ENCODE measurements at regions not wholly inside any gene's neighbourhood (a gene's known extent, or its start where the extent isn't known, plus 50 kb on each side); places are given as distances from the start of the nearest gene placed in this dataset.
"Not testable (repeated sequence)": the region's sequence is repeated elsewhere in the genome, so short reads cannot be mapped to it uniquely, and the experiment has no call there.

DNA sequence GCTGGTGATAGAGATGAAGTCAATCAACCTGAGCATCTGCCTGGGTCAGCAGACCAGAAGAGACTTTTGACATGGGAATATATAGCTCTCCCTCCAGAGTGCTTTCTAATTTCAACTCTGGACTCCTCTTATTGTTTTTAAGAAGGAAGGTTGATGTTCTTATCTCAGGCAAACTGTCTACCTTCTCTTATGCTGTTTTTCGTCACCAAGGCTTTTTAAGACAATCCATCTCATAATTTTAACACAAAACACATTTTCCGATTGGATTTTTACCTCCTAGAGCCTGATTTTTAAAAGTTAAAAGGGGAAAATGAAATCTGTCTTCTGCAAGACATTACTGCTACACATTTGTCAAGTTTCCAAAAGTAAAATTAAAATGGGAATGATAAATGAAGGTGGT lies 368.7 kb upstream of the MIS18BP1 start:
- intact Hi-C loops (cut with micrococcal nuclease): no loop called here

DNA sequence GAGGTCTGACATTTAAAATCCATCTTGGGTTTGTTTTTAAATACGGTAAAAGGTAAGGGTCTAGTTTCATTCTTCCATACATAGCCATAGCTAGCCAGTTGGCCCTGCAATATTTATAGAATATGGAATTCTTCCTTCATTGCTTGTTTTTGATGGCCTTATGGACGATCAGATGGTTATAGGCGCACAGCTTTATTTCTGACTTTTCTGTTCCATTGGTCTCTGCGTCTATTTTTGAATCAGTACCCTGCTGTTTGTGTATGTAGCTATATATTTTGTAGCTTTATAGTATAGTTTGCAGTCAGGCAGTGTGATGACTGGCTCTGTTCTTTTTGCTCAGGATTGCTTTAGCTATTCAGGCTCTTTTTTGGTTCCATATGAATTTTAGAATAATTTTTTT lies 366.8 kb upstream of the MIS18BP1 start:
- intact Hi-C loops (cut with micrococcal nuclease): no loop called here

DNA sequence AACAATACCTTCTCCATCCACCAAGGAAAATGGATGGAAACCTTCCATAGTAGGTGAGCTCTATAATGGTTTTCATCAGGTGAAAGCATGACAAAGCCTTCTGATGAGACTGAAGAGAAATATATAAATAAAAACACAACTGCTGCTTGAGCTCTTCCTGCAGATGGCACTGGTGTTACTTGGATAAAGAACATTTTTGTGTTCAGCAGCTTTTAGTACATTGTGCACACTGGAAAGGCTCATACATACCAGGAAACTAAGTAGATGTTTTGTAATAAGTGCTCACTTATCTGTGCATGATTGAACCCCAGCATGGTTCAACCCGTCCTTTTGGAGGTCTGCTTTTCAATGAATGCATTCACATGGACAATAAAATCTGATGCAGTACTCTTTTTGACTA lies 357.3 kb upstream of the MIS18BP1 start:
- intact Hi-C loops (cut with micrococcal nuclease): no loop called here

DNA sequence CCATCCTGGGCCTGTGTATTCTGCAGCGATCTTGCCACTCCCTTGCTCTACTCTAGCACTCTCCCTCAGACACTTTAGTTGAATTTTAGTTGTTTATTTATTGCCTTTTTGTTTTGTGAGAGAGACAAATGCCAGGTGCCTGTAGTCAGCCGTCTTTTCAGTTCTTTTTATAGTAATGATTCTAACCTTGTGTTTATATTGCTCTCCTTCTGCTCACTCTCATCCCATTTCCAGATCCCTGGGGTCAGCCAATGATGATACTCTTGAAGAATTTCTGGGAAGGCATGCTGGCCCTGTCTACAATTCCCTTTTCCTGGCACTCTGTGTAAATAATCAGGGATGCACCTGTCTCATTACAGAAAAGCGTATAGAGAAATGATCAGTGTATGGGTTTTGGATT lies 334.1 kb upstream of the MIS18BP1 start:
- intact Hi-C loops (cut with micrococcal nuclease): no loop called here

DNA sequence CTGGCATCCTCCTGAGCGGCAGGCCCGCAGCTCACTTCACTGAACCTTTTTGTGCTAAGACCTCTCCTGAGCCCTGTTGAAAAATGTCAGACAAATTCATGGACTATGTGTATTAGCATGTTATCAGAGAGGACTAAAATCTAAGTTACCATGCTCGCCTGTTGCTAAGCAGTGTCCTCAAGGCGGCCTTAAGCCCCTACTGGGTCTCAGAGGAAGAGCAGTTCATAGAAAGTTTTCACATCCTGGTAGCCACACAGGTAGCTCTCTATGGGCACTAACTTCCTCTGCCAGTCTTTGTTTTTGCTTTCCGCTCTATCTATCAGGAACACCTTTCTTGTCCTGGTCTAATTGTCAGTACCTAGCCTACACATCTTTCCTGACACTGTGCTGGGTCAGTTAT lies 306.6 kb upstream of the MIS18BP1 start:
- intact Hi-C loops (cut with micrococcal nuclease): no loop called here

DNA sequence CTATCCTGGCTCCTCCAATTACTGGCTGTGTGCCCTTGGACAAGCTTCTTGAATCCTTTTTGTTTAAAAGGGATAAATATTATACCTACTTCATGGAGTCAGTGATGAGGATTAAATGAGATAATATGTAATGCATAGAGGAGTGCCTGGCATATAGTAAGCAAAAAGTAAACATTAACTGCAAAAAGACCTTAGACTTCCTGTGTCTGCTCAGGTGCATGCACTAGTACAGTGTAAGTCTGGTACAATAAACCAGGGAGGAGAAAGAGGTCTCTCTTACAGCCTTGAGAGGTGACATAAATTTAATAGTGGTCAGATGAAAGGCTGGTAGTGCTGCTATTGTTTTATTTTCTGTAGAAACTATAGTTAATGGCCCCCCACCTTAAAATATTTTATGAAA lies 305.2 kb upstream of the MIS18BP1 start:
- intact Hi-C loops (cut with micrococcal nuclease): no loop called here

DNA sequence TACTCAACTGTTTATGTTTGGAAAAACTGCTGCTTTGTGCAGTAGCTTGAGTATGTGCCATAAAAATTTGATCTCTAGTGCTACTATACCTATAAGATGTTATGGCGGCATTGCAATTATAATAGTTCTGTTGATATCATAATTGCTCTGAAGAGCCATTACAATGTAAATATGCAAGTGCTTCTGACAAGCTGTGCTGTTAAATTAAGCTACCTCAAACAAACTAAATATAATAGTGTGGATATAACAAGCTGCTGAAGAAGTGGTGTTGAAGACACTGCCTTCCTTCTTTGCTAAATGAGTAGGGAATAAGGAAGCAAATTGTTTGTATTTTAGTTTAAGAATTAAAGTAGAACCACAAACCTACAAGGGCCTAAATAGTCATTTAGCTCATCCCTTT lies 301.0 kb upstream of the MIS18BP1 start:
- intact Hi-C loops (cut with micrococcal nuclease): no loop called here

DNA sequence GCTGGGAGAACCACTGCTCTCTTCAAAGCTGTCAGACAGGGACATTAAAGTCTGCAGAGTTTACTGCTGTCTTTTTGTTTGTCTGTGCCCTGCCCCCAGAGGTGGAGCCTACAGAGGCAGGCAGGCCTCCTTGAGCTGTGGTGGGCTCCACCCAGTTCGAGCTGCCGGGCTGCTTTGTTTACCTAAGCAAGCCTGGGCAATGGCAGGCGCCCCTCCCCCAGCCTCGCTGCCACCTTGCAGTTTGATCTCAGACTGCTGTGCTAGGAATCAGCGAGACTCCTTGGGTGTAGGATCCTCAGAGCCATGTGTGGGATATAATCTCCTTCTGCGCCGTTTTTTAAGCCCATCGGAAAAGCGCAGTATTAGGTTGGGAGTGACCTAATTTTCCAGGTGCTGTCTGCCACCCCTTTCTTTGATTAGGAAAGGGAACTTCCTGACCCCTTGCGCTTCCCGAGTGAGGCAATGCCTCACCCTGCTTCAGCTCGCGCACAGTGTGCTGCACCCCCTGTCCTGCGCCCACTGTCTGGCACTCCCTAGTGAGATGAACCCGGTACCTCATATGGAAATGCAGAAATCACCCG lies 298.3 kb upstream of the MIS18BP1 start:
- intact Hi-C loops (cut with micrococcal nuclease): not testable (repeated sequence)

DNA sequence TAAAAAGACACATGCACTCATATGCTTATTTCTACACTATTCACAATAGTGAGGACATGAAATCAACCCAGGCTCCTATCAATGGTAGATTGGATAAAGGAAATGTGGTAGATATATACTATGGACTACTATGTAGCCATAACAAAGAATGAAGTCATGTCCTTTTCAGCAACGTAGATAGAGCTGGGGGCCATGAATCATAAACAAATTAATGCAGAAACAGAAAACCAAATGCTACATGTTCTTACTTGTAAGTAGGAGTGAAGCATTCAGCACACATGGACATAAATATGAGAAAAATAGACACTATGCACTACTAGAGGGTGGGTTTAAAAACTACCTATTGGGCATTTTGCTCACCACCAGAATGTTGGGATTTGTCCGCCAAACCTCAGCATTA lies 278.0 kb upstream of the MIS18BP1 start:
- intact Hi-C loops (cut with micrococcal nuclease): no loop called here

DNA sequence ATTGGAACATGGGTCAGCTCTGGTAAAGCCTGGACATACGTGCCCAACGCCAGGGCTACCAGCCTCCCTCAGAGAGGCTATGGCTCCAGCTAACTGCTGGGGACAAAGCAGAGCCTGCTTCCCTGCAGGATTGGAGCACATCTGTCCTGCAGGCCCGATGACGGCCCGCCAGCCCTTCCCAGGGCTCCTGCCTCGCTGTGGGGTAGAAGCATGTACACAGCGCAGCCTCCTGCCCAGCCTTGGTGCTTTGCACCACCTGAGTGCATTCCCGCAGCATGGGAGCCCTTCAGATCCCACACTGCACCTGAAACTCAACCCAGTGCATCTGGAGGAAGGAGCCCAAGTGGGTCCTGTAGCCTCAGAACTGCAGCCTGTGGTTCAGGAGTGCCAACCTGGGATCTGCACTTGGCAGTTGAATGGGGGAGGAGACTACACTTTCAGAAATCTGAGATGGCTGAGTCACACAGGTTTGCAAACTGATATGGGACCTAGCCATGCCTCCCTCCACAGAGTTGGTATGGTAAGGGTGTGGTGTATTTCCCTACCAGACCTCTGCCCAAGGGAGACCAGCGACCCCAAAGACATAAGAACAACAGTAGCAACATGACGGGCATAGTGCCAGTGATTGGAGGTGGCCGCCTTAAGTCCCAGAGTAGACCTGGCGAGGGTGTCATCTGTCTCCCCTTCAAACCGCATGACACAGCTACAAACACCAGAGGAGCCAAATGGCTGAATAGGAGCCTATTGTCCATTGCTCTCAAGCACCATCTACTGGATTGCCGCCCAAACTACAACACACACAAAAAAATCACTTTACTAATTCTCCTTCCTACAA lies 273.9 kb upstream of the MIS18BP1 start:
- intact Hi-C loops (cut with micrococcal nuclease): loop anchor here (1.0 kb wide), 1 partner anchor 101 kb away; no protein-coding TSS in a partner anchor

DNA sequence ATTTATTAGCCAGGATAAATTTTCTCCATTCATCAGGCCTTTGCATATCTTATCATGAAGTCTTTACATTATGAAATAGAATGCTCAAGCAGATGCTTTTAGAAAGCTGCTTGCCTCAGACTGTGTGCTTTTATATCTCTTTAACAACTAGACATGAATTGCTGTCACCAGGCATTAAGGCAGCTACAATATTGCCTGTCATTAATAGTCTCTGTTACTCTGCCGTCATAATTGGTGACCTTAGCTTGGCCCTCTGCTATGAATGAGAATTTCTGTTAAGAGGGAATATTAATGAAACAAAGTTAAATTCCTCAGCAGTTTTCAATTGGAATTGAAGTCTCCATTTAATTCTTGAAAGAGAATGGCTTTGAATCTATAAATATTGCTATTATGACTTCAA lies 266.8 kb upstream of the MIS18BP1 start:
- intact Hi-C loops (cut with micrococcal nuclease): no loop called here

DNA sequence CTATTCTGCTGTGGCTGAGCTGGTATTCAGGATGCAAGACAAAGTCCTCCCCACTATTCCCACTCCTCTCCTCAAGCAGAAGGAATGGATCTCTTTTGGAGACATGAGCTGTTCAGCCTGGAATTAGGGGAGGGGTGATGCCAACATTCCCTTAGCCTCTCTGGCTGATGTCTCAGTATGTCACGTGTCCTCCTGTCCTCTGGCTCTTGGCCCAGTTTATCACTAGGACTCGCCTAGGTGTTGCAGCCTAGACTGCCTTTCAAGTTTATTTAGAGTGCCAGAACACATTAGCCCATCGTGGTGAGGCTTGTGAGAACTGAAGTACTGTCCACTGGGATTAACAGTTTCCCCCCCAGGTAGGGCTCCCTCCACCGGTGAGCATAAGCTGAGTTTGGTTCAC lies 239.9 kb upstream of the MIS18BP1 start:
- intact Hi-C loops (cut with micrococcal nuclease): no loop called here

DNA sequence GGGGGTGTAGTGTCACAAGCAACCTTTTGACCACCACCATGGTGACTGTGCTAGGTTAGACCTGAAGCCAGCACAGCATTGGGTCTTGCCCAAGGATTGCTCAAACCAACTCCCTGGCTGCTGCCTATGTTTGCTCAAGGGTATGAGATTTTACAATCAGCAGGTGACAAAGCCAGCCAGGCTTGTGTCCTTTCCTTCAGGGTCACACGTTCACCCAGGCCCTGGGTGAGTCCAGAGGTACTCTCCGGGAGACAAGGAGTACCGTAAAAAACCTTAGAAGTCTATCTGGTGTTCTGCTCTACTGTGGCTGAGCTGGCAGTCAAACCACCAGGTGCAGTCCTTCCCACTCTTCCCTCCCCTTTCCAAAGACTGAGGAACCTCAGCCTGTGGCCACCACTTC lies 238.9 kb upstream of the MIS18BP1 start:
- intact Hi-C loops (cut with micrococcal nuclease): no loop called here

DNA sequence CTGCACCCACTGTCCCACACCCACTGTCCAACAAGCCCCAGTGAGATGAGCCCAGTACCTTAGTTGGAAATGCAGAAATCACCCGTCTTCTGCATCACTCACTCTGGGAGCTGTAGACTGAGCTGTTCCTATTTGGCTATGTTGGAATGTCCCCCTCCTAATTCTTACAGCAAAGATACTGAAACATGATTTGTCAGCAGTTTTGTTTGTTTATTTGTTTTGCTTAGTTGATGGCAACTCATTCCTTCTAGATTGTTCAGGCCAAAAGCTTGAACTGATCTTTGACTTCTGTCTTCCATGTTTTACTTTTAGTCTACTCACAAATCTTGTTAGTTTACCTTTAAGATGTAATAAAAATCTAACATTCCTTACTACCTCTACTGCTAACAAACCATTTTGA lies 233.6 kb upstream of the MIS18BP1 start:
- intact Hi-C loops (cut with micrococcal nuclease): no loop called here

DNA sequence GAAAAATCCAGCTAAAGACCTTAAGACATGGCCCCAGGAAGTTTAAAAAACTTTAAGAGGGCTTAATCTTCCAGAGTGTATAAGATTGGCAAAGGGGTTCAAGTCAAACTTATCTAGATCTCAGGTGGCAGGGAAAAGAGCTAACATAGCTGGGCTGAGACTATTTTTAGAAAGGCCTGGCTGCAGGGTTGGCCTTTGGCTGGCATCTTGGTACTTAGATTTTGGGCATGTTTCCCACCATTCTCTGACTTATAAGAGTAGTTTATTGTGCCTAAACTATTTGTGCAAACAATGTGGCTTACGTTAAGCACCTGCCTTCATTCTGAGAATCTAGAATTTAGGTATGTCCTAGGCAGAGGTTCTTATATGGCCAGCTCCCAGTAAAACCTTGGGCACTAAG lies 214.0 kb upstream of the MIS18BP1 start:
- intact Hi-C loops (cut with micrococcal nuclease): no loop called here

DNA sequence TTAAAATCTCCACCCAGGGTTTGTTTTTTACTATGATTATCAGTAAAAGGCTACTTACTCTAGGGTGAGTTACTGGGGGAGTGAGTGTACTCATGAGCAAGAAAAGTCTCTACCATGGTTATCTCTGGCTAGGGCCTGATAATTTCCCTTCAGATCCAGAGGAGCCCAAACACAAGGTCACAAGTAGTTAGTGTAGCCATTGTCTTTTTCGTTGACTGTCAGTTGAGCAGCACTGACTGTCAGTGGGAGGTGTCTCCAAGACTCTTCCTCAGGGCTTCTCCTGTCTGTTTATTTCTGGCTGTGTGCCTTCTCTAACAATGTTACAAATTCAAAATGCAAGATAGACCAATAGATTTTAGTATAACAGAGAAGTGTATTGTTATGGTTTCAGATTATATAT lies 181.2 kb upstream of the MIS18BP1 start:
- intact Hi-C loops (cut with micrococcal nuclease): no loop called here

DNA sequence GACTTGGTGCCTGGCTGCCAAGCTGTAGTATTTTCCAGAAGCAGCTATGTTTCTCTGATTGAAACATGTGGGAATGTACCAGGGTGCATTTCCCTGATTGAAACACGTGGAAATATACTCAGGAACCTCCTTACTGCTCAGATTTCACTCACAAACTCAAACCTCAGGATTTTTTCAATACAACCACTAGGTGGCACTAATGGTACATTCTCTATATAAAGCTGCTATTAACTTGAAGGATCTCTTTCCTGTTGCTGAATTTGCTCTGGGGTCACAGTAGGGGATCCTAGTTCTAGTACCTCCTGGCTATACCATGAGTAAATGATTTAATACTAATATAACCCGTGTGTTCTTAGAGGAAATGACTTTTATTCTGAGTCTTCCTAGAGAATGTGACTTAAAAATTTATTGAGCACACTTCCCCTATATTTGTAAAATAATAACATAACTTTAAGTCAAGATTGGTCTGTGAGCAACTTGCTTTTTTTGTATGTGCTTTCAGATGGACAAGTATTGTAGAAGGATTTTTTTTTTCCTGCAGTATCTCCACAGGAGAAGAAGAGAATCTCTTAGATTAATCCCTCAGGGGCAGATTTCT lies 173.8 kb upstream of the MIS18BP1 start:
- intact Hi-C loops (cut with micrococcal nuclease): loop anchor here (1.0 to 5.0 kb wide), 2 partner anchors 101 to 1851 kb away; no protein-coding TSS in a partner anchor

DNA sequence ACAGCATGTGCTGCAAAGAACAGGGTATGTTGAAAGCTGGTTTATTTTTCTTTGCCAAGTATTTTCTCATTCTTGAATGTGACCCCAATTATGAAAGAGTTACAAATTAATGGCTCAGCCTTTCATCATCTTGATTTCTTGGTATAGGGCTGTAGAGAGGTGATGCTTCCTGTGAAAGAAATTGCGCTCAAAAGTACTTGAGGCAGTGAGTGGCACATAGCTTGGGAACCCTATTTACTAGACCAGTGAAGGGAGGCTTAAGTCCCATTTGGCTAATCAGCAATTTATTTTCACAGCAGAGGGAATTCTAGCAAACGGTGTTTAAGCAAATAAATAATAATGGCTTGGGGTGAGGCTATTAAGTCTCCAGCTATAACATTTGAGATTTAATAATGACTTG lies 153.9 kb upstream of the MIS18BP1 start:
- intact Hi-C loops (cut with micrococcal nuclease): no loop called here

DNA sequence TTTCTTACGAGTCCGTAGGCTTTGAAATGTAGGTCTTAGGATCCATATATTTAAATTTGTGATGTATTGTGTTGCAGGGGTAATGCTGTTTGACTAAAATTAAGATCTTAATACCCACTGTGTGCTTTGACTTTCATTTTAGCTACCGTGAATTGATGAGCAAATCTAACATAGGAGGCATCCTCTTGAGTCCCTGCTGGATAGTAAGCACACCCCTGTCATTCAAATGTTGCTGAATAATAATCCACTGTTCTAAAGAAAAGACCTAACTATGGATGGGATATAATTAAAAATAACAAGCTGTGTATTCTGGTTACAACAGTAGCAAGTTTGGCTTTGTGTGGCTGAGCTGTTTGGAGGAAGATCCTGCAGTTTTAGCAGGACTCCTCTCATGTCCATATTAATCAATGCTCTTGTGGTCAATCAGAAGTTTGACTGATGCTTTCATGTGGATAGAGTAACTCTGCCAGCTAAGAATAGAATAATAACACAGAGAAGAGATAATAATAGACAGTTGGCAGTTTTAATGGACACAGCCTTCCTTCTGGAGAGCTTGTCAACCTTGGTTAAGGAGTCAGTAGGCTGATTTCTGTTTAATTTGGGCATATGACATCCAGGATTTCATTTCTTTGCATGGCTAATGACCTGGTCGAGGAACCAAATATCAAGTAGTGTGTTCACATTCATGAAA lies 148.1 kb upstream of the MIS18BP1 start:
- intact Hi-C loops (cut with micrococcal nuclease): no loop called here

DNA sequence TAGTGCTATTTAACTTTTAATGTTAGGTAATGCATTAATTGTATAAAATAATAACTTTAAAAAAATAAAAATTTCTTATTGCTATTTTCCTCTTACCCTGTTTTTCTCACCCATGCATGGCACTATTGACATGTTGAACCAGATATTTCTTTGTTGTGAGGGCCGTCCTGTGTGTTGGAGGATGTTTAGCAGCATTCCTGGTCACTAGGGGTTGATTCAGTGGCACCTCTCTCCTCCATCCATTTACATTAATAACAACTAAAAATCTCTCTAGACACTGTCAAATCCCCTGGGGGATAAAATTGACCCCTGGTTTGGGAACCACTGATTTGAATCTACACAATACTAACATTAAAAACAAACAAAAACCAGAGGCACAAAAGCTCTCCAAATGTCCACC lies 147.5 kb upstream of the MIS18BP1 start:
- intact Hi-C loops (cut with micrococcal nuclease): no loop called here

DNA sequence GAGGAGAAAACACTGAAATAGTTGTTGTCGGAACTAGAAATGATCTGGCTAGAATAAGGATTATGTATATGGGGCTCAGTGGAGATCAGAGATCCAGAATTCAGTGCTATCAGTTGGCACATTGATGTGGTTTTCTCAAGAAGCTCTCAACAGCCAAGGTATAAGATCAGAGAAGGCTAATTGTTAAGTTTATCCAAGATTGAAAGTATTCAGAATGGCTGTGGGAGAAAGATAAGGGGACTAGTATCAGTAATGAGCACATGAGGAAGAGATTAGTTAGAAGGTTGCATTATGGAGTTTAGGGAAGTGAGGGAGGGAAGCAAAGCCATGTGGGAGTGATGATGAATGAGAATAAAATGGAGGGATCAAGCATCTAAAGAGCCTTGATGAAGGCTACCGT lies 128.1 kb upstream of the MIS18BP1 start:
- intact Hi-C loops (cut with micrococcal nuclease): no loop called here

DNA sequence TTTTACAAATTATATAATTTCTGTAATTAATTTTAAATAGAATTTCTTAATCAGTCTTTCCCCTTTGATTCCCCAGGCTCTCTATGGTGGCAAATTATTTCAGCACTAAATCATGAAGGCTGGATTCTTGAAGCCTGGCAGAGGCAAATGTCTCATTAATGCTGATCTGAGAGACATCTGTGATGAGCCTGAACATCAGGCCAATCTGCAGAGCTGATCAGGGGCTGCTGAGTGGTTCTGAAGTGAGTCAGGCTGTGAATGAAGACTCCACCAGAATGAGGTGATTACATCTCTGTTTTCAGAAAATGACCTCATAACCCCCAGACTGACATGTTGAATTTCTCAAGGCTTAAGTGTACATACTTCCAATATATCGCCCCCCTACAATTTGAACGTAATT lies 124.2 kb upstream of the MIS18BP1 start:
- intact Hi-C loops (cut with micrococcal nuclease): no loop called here

Data from T-helper 1 cell treated with Interleukin-12 subunit alpha and Interleukin-12 subunit beta and Interleukin-4 antibody, amounts not matched to agents 30 ng/mL and 1 ng/mL, for 36 hours (primary cell).